SU-DHL-6 (cell line): ENCODE measurements at regions not wholly inside any gene's neighbourhood (a gene's known extent, or its start where the extent isn't known, plus 50 kb on each side); places are given as distances from the start of the nearest gene placed in this dataset.

Experiments
- H2AFZ ChIP-seq: fragments of 200-600 bp; sonication (generic); 2 replicates; pipeline ENCODE4 v1.6.1; 2014; ENCODE audit warnings: low read depth, mild to moderate bottlenecking, moderate library complexity, mixed read lengths, antibody characterized with exemption, low read length; ENCODE audit not compliant: severe bottlenecking
- H3F3A ChIP-seq: fragments of 200-600 bp; shearing (Covaris generic); 2 replicates; pipeline ENCODE4 v1.6.0; 2016; ENCODE audit warnings: antibody characterized with exemption, mild to moderate bottlenecking; ENCODE audit not compliant: insufficient read depth
- H3K27ac ChIP-seq: fragments of 200-600 bp; sonication (generic); 2 replicates; pipeline ENCODE4 v1.5.1; 2016; ENCODE audit warnings: low read depth, mild to moderate bottlenecking, low read length, moderate library complexity, mixed read lengths
- H3K27me3 ChIP-seq: fragments of 200-600 bp; sonication (generic), shearing (Covaris generic); 2 replicates; pipeline ENCODE4 v1.6.0; 2014; ENCODE audit warnings: mild to moderate bottlenecking, low read length
- H3K36me3 ChIP-seq: fragments of 200-600 bp; sonication (generic); 2 replicates; pipeline ENCODE4 v1.6.1; 2014; ENCODE audit warnings: mild to moderate bottlenecking, low read length, mixed read lengths
- H3K4me2 ChIP-seq: fragments of 300-600, 200-600 bp; shearing (Covaris generic), sonication (generic); 2 replicates; pipeline ENCODE4 v1.6.0; 2014; ENCODE audit warnings: low read length, low read depth, mild to moderate bottlenecking; ENCODE audit not compliant: poor library complexity, severe bottlenecking
- H3K4me3 ChIP-seq: fragments of 200-600 bp; sonication (generic); 2 replicates; pipeline ENCODE4 v1.5.1; 2014; ENCODE audit warnings: antibody characterized with exemption, low read length, mild to moderate bottlenecking, mixed read lengths; ENCODE audit not compliant: insufficient read depth, poor library complexity, severe bottlenecking
- H3K79me2 ChIP-seq: fragments of 200-600 bp; sonication (generic); 2 replicates; pipeline ENCODE4 v1.6.1; 2014; ENCODE audit warnings: mild to moderate bottlenecking, low read length, moderate library complexity; ENCODE audit not compliant: insufficient read depth
- H3K9ac ChIP-seq: fragments of 200-600 bp; sonication (generic); 2 replicates; pipeline ENCODE4 v1.7.0; 2014; ENCODE audit warnings: mild to moderate bottlenecking, low read length
- H3K9me2 ChIP-seq: fragments of 200-600 bp; sonication (generic); replicated peaks from 2 replicates; pipeline ENCODE4 v1.6.1; 2014; ENCODE audit warnings: low read length; ENCODE audit not compliant: insufficient read depth
- H3K9me3 ChIP-seq: fragments of 200-600 bp; sonication (generic); 2 replicates; pipeline ENCODE4 v1.6.1; 2014; ENCODE audit warnings: low read length, mixed read lengths; ENCODE audit not compliant: insufficient read depth
- H4K20me1 ChIP-seq: fragments of 200-600 bp; sonication (generic); 2 replicates; pipeline ENCODE4 v1.6.1; 2014; ENCODE audit warnings: low read depth, mild to moderate bottlenecking, antibody characterized with exemption, low read length, moderate library complexity, mixed read lengths
- EZH2phosphoT487 ChIP-seq: fragments of 200-600 bp; sonication (generic), shearing (Covaris generic); conservative IDR thresholded peaks from 2 replicates; pipeline ENCODE4 v1.6.1; 2018; ENCODE audit warnings: mild to moderate bottlenecking, antibody characterized with exemption, low read length, moderate library complexity, mixed read lengths
- TF ChIP-seq, protein P1 (sequence below): fragments of 200-600 bp; sonication (generic); IDR thresholded peaks from one replicate; pipeline ENCODE4 v1.5.1; 2017; ENCODE audit warnings: antibody characterized with exemption, mild to moderate bottlenecking, low read length, moderate library complexity; ENCODE audit not compliant: insufficient read depth, poor library complexity, severe bottlenecking

DNA sequence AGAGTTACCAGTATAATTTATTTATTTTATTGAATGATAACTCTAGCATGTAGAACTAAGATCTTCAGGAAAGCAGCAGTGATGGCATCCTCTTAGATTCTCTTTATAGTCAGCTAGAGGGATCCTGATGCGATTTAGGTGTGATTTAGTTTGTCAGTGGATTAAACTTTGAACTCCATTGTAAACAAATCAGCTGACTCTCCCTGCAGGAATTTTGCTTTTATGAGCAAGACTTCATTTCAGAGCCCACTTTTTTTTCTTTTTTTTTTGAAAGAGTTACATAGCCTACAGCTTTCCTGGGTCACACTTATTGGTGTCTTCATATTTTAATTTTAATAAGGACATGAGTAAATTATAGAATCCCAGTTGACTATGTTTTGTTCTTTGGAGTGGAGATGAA is 93.8 kb upstream of the SEMA6A start:
- no peaks in the 10 kb centered on the region for H3K27me3 ChIP-seq
- H3K9me3 ChIP-seq, result no peaks in the 10 kb centered on the region
- H3K9ac ChIP-seq, result no peak overlapping the region
- no peak overlapping the region for H3K4me3 ChIP-seq
- no peak overlapping the region for H3K27ac ChIP-seq
- no peaks in the 10 kb centered on the region for H3K79me2 ChIP-seq
- TF ChIP-seq EZH2phosphoT487, result no peak
- TF ChIP-seq, protein P1, sequence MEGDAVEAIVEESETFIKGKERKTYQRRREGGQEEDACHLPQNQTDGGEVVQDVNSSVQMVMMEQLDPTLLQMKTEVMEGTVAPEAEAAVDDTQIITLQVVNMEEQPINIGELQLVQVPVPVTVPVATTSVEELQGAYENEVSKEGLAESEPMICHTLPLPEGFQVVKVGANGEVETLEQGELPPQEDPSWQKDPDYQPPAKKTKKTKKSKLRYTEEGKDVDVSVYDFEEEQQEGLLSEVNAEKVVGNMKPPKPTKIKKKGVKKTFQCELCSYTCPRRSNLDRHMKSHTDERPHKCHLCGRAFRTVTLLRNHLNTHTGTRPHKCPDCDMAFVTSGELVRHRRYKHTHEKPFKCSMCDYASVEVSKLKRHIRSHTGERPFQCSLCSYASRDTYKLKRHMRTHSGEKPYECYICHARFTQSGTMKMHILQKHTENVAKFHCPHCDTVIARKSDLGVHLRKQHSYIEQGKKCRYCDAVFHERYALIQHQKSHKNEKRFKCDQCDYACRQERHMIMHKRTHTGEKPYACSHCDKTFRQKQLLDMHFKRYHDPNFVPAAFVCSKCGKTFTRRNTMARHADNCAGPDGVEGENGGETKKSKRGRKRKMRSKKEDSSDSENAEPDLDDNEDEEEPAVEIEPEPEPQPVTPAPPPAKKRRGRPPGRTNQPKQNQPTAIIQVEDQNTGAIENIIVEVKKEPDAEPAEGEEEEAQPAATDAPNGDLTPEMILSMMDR, result no peak
- no peak overlapping the region for H3K4me2 ChIP-seq
- no peaks in the 10 kb centered on the region for H3F3A ChIP-seq
- H3K36me3 ChIP-seq, result no peaks in the 10 kb centered on the region
- H2AFZ ChIP-seq, result no peak overlapping the region
- H3K9me2 ChIP-seq, result no peaks in the 10 kb centered on the region
- H4K20me1 ChIP-seq, result no peaks in the 10 kb centered on the region

- no peak overlapping the region for H3K4me3 ChIP-seq
- H4K20me1 ChIP-seq, result no peaks in the 10 kb centered on the region
- no peaks in the 10 kb centered on the region for H3K27me3 ChIP-seq
- no peak overlapping the region for H3K27ac ChIP-seq
- no peaks in the 10 kb centered on the region for H3K79me2 ChIP-seq
- H3K36me3 ChIP-seq, result no peaks in the 10 kb centered on the region
- H3K9ac ChIP-seq, result no peak overlapping the region
- H3K9me2 ChIP-seq, result no peaks in the 10 kb centered on the region
- H3K4me2 ChIP-seq, result no peak overlapping the region
- TF ChIP-seq EZH2phosphoT487, result no peak
- TF ChIP-seq, protein P1, result no peak
- H3K9me3 ChIP-seq, result no peaks in the 10 kb centered on the region; the same call in 1 of the 2 replicates
- no peak overlapping the region for H2AFZ ChIP-seq
- H3F3A ChIP-seq, result no peaks in the 10 kb centered on the region
Measured at GRCh38 chr5:116666901-116667300, 92.3 kb upstream of the SEMA6A start.

GRCh38 chr5:116664988-116665387 is 90.4 kb upstream of the SEMA6A start:
- TF ChIP-seq, protein P1, result no peak
- no peak for TF ChIP-seq EZH2phosphoT487
- Histone ChIP-seq H3K27me3 (no peaks in the 10 kb centered on the region), H3K9me2 (no peaks in the 10 kb centered on the region), H3K36me3 (no peaks in the 10 kb centered on the region), H3K4me3 (no peak overlapping the region), H3K27ac (no peak overlapping the region), H3K79me2 (no peaks in the 10 kb centered on the region), H2AFZ (no peak overlapping the region), H3K9ac (no peak overlapping the region), H3K4me2 (no peak overlapping the region), H3K9me3 (peaks cover 14% of the 10 kb centered on the region; the same call in 1 of the 2 replicates), H4K20me1 (no peaks in the 10 kb centered on the region), H3F3A (no peaks in the 10 kb centered on the region)
